ENCODE measurements at regions not wholly inside any gene's neighbourhood (a gene's known extent, or its start where the extent isn't known, plus 50 kb on each side); places are given as distances from the start of the nearest gene placed in this dataset.

- Histone ChIP-seq H3K27me3 (peaks cover 0 to 50% of the 10 kb centered on the region in 2 donors), H3K4me1 (no peaks in the 10 kb centered on the region), H3K9me3 (no peaks in the 10 kb centered on the region), H3K27ac (no peak overlapping the region), H3K36me3 (no peaks in the 10 kb centered on the region), H3K4me3 (no peak overlapping the region)
- no peak for DNase-seq (ENCODE audit: low spot score in 2 of 2)
- TF ChIP-seq POLR2A (IDR thresholded peaks at IDR 0.05): no peak
- TF ChIP-seq CTCF (IDR thresholded peaks at IDR 0.05): no peak
- 55 to 65% methylated on average over 20 of the region's 20 CpGs for WGBS, 2 donors
Observed at GRCh38 chr21:32955311-32956060, 70.2 kb upstream of the OLIG2 start.

- no peak for DNase-seq (ENCODE audit: low spot score in 2 of 2)
- H3K36me3 ChIP-seq: no peaks in the 10 kb centered on the region
- no peaks in the 10 kb centered on the region for H3K4me1 ChIP-seq
- 68 to 76% methylated on average over 10 of the region's 10 CpGs for WGBS, 2 donors
- no peak overlapping the region for H3K27ac ChIP-seq
- no peak overlapping the region for H3K4me3 ChIP-seq
- peaks cover 0 to 50% of the 10 kb centered on the region in 2 donors for H3K27me3 ChIP-seq
- H3K9me3 ChIP-seq: no peaks in the 10 kb centered on the region
- no peak for TF ChIP-seq CTCF (IDR thresholded peaks at IDR 0.05)
- TF ChIP-seq POLR2A (IDR thresholded peaks at IDR 0.05): no peak
- TF ChIP-seq EP300 (IDR thresholded peaks at IDR 0.05): no peak
Observed at GRCh38 chr21:32956061-32956656, 69.6 kb upstream of the OLIG2 start.

- Histone ChIP-seq H3K27me3 (peaks cover 0 to 43% of the 10 kb centered on the region in 2 donors), H3K9me3 (no peaks in the 10 kb centered on the region), H3K27ac (no peak overlapping the region), H3K4me3 (no peak overlapping the region), H3K4me1 (no peaks in the 10 kb centered on the region), H3K36me3 (no peaks in the 10 kb centered on the region)
- no peak for DNase-seq (ENCODE audit: low spot score in 2 of 2)
- TF ChIP-seq POLR2A (IDR thresholded peaks at IDR 0.05) (no peak), EP300 (IDR thresholded peaks at IDR 0.05) (no peak), CTCF (IDR thresholded peaks at IDR 0.05) (no peak)
- WGBS, 2 donors: 67 to 73% methylated on average over 8 of the region's 8 CpGs
Observed at GRCh38 chr21:32957545-32957944, 68.2 kb upstream of the OLIG2 start.

- no peaks in the 10 kb centered on the region for H3K36me3 ChIP-seq
- H3K27me3 ChIP-seq: peaks cover 0 to 42% of the 10 kb centered on the region in 2 donors
Observed at GRCh38 chr21:32958288-32959002, 67.3 kb upstream of the OLIG2 start.

More at GRCh38 chr21:32958288-32959002, 67.3 kb upstream of the OLIG2 start:
- no peaks in the 10 kb centered on the region for H3K9me3 ChIP-seq
- no peaks in the 10 kb centered on the region for H3K4me1 ChIP-seq
- TF ChIP-seq CTCF (IDR thresholded peaks at IDR 0.05): no peak
- no peak for TF ChIP-seq EP300 (IDR thresholded peaks at IDR 0.05)
- no peak for TF ChIP-seq POLR2A (IDR thresholded peaks at IDR 0.05)
- no peak overlapping the region for H3K27ac ChIP-seq
- H3K4me3 ChIP-seq: no peak overlapping the region
- 76 to 79% methylated on average over 6 of the region's 6 CpGs for WGBS, 2 donors
- DNase-seq (ENCODE audit: low spot score in 2 of 2): no peak
